Trophoblast cell (in vitro differentiated cells and primary cell): ENCODE measurements at regions not wholly inside any gene's neighbourhood (a gene's known extent, or its start where the extent isn't known, plus 50 kb on each side); places are given as distances from the start of the nearest gene placed in this dataset.

Experiments
- DNase-seq, 2 donors: peaks; one replicate each; pipeline ENCODE4 v3.0.0-alpha.2; 2016
- H2AFZ ChIP-seq: 2 replicates; pipeline ENCODE4 v1.6.1; 2013; ENCODE audit warnings: low read length, moderate library complexity, mild to moderate bottlenecking; ENCODE audit not compliant: insufficient read depth, poor library complexity
- H2AK5ac ChIP-seq: 2 replicates; pipeline ENCODE4 v1.6.1; 2013; ENCODE audit warnings: mild to moderate bottlenecking, low read length
- H2BK120ac ChIP-seq: 2 replicates; pipeline ENCODE4 v1.6.1; 2013; ENCODE audit warnings: low read length, mild to moderate bottlenecking, moderate library complexity; ENCODE audit not compliant: insufficient read depth, poor library complexity
- H2BK12ac ChIP-seq: 2 replicates; pipeline ENCODE4 v1.6.1; 2013; ENCODE audit warnings: mild to moderate bottlenecking, low read length, moderate library complexity
- H2BK5ac ChIP-seq: 2 replicates; pipeline ENCODE4 v1.6.1; 2013; ENCODE audit warnings: low read length, low read depth, moderate library complexity, mild to moderate bottlenecking; ENCODE audit not compliant: poor library complexity
- H3K14ac ChIP-seq: 2 replicates; pipeline ENCODE4 v1.6.1; 2013; ENCODE audit warnings: mild to moderate bottlenecking, low read length
- H3K18ac ChIP-seq: 2 replicates; pipeline ENCODE4 v1.6.1; 2013; ENCODE audit warnings: mild to moderate bottlenecking, low read length
- H3K23ac ChIP-seq: 2 replicates; pipeline ENCODE4 v1.6.1; 2013; ENCODE audit warnings: low read length
- H3K27ac ChIP-seq: 2 replicates; pipeline ENCODE4 v1.5.1; 2013; ENCODE audit warnings: low read depth, mild to moderate bottlenecking, inconsistent platforms, low read length, moderate library complexity
- H3K27me3 ChIP-seq: 2 replicates; pipeline ENCODE4 v1.6.1; 2013; ENCODE audit warnings: inconsistent platforms, mild to moderate bottlenecking, low read length, moderate library complexity; ENCODE audit not compliant: insufficient read depth
- H3K36me3 ChIP-seq, 2 experiments: 1 replicate in 1 of 2; 2 replicates in 1 of 2; pipeline ENCODE4 v1.6.1; 2013; ENCODE audit warnings: low read length in 2 of 2, mild to moderate bottlenecking in 2 of 2, moderate library complexity in 1 of 2; ENCODE audit not compliant: insufficient read depth in 2 of 2, control insufficient read depth in 1 of 2
- H3K4ac ChIP-seq: 2 replicates; pipeline ENCODE4 v1.6.1; 2013; ENCODE audit warnings: low read depth, mild to moderate bottlenecking, low read length, moderate library complexity
- H3K4me1 ChIP-seq, 2 experiments: 1 replicate in 1 of 2; 2 replicates in 1 of 2; pipeline ENCODE4 v1.6.1; 2013; ENCODE audit warnings: low read length in 2 of 2, mild to moderate bottlenecking in 2 of 2, moderate library complexity in 1 of 2; ENCODE audit not compliant: insufficient read depth in 2 of 2, control insufficient read depth in 1 of 2
- H3K4me2 ChIP-seq: 2 replicates; pipeline ENCODE4 v1.6.1; 2013; ENCODE audit warnings: inconsistent platforms, mild to moderate bottlenecking, low read length, moderate library complexity
- H3K4me3 ChIP-seq: 2 replicates; pipeline ENCODE4 v1.5.1; 2013; ENCODE audit warnings: mild to moderate bottlenecking, low read depth, low read length, inconsistent platforms
- H3K79me1 ChIP-seq: one replicate; pipeline ENCODE4 v1.6.1; 2013; ENCODE audit warnings: low read length
- H3K79me2 ChIP-seq: 2 replicates; pipeline ENCODE4 v1.6.1; 2013; ENCODE audit warnings: low read length, mild to moderate bottlenecking; ENCODE audit not compliant: control insufficient read depth, insufficient read depth, poor library complexity
- H3K9ac ChIP-seq: 2 replicates; pipeline ENCODE4 v1.6.1; 2013; ENCODE audit warnings: mild to moderate bottlenecking, low read length
- H3K9me3 ChIP-seq: 2 replicates; pipeline ENCODE4 v1.6.1; 2013; ENCODE audit warnings: low read depth, mild to moderate bottlenecking, control low read depth, inconsistent platforms, low read length; ENCODE audit not compliant: insufficient read depth
- H4K12ac ChIP-seq: 2 replicates; pipeline ENCODE4 v1.6.1; 2013; ENCODE audit warnings: low read depth, mild to moderate bottlenecking, low read length, moderate library complexity
- H4K8ac ChIP-seq: 2 replicates; pipeline ENCODE4 v1.6.1; 2013; ENCODE audit warnings: low read depth, mild to moderate bottlenecking, low read length, moderate library complexity
- H4K91ac ChIP-seq: one replicate; pipeline ENCODE4 v1.6.1; 2013; ENCODE audit warnings: low read depth, mild to moderate bottlenecking, low read length, moderate library complexity
- WGBS: extraction: QIAGEN DNeasy Blood & Tissue Kit; methylation state at CpG from one replicate; pipeline ENCODE4 v1.1.7; 2013; ENCODE audit warnings: missing lambda C conversion rate; ENCODE audit not compliant: insufficient read length, insufficient coverage; ENCODE audit errors: extremely low coverage; 5-methylcytosine and 5-hydroxymethylcytosine counted together

DNA sequence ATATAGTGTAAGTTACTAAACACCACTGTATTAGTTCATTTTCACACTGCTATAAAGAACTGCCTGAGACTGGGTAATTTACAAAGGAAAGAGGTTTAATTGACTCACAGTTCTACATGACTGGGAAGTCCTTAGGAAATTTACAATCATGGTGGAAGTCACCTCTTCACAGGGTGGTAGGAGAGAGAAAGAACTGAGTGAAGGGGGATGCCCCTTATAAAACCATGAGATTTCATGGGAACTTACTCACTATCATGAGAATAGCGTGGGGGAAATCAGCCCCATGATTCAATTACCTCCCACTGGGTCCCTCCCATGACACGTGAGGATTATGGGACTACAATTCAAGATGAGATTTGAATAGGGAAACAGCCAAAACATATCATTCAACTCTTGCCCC is 618.0 kb downstream of the NYAP2 start:
- no peak overlapping the region for H2AFZ ChIP-seq
- H2BK120ac ChIP-seq: no peak overlapping the region
- no peak overlapping the region for H4K12ac ChIP-seq
- no peak overlapping the region for H3K14ac ChIP-seq
- no peaks in the 10 kb centered on the region for H3K79me1 ChIP-seq
- H3K18ac ChIP-seq: no peak overlapping the region
- H3K27ac ChIP-seq: no peak overlapping the region
- H2BK12ac ChIP-seq: no peak overlapping the region
- no peak overlapping the region for H3K4ac ChIP-seq
- H3K27me3 ChIP-seq: no peaks in the 10 kb centered on the region
- no peak overlapping the region for H3K23ac ChIP-seq
- no peaks in the 10 kb centered on the region for H3K4me1 ChIP-seq
- no peaks in the 10 kb centered on the region for H3K79me2 ChIP-seq
- no CpG with 5 or more reads among the region's 2 CpGs for WGBS
- no peaks in the 10 kb centered on the region for H3K36me3 ChIP-seq
- no peak overlapping the region for H2BK5ac ChIP-seq
- H3K4me2 ChIP-seq: no peak overlapping the region
- H3K9me3 ChIP-seq: peaks cover 2% of the 10 kb centered on the region
- no peak overlapping the region for H3K4me3 ChIP-seq
- no peak for DNase-seq
- H4K91ac ChIP-seq: no peak overlapping the region
- no peak overlapping the region for H3K9ac ChIP-seq
- no peak overlapping the region for H4K8ac ChIP-seq
- no peak overlapping the region for H2AK5ac ChIP-seq

DNA sequence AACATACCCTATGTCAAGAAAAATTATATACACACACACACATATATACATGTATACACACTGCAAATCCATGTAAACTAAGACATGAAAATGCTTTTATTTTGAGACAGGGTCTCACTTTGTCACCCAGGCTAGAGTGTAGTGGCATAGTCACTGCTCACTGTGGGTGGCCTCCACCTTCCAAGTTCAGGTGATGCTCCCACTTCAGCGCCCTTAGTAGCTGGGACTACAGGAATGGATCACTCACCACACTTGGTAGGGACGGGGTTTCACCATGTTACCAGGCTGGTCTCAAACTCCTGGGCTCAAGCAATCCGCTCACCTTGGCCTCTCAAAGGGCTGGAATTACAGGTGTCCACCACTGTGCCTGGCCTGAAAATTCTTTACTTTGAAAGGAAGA is 617.6 kb downstream of the NYAP2 start:
- no peak overlapping the region for H3K4ac ChIP-seq
- peaks cover 2% of the 10 kb centered on the region for H3K9me3 ChIP-seq
- no peak overlapping the region for H4K91ac ChIP-seq
- H3K79me2 ChIP-seq: no peaks in the 10 kb centered on the region
- no peak overlapping the region for H4K8ac ChIP-seq
- no peak overlapping the region for H3K4me3 ChIP-seq
- H3K36me3 ChIP-seq: no peaks in the 10 kb centered on the region
- H3K4me2 ChIP-seq: no peak overlapping the region
- H3K79me1 ChIP-seq: no peaks in the 10 kb centered on the region
- no peak overlapping the region for H3K23ac ChIP-seq
- no CpG with 5 or more reads among the region's 3 CpGs for WGBS
- no peak overlapping the region for H3K14ac ChIP-seq
- no peak overlapping the region for H2BK5ac ChIP-seq
- no peak for DNase-seq
- no peaks in the 10 kb centered on the region for H3K27me3 ChIP-seq
- no peak overlapping the region for H2BK120ac ChIP-seq
- H3K9ac ChIP-seq: no peak overlapping the region
- no peak overlapping the region for H2AK5ac ChIP-seq
- no peak overlapping the region for H3K27ac ChIP-seq
- no peaks in the 10 kb centered on the region for H3K4me1 ChIP-seq
- H2BK12ac ChIP-seq: no peak overlapping the region
- H3K18ac ChIP-seq: no peak overlapping the region
- H2AFZ ChIP-seq: no peak overlapping the region
- H4K12ac ChIP-seq: no peak overlapping the region

DNA sequence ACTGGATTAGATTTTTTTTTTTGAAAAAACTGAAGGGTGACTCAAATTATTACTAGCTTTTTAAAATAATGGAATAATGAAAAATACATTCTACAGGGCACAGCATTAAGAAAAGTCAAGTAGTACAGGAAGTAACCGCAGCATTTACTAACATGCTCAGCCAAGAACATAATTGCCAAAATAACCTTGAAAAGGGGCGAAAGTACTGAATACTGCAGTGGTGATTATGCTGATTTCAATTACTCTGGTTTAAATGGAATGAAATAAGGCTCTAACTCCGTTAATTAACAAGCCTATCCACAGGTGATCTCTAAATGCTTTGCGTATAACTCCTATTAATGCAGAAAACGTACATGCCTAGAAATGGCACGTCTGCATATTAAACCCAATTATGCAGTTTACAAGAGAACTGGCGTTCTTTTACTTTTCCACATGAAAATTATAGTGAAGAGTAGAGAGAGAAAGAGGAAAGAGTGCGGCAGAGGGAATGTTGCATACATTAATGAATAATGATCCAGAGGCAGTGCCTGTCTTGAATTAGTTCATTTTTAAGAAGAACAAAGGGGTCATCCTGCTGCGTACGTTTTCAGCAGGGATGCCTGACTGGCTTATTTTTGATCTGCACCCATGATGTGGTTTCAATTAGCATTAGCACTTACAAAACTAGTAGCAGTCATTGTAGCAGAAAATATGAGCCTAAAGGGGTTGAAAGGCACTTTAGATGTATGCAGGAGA is 612.4 kb downstream of the NYAP2 start:
- no peak overlapping the region for H2BK12ac ChIP-seq
- H3K9ac ChIP-seq: no peak overlapping the region
- no peak overlapping the region for H3K18ac ChIP-seq
- H3K4me2 ChIP-seq: no peak overlapping the region
- no peak for DNase-seq
- H2AFZ ChIP-seq: no peak overlapping the region
- H3K27me3 ChIP-seq: no peaks in the 10 kb centered on the region
- H4K91ac ChIP-seq: no peak overlapping the region
- H2BK5ac ChIP-seq: no peak overlapping the region
- H3K79me2 ChIP-seq: no peaks in the 10 kb centered on the region
- no peaks in the 10 kb centered on the region for H3K36me3 ChIP-seq
- WGBS: no CpG with 5 or more reads among the region's 10 CpGs
- H3K23ac ChIP-seq: no peak overlapping the region
- no peaks in the 10 kb centered on the region for H3K79me1 ChIP-seq
- H3K9me3 ChIP-seq: no peaks in the 10 kb centered on the region
- H3K4me3 ChIP-seq: no peak overlapping the region
- no peaks in the 10 kb centered on the region for H3K4me1 ChIP-seq
- no peak overlapping the region for H3K27ac ChIP-seq
- no peak overlapping the region for H2AK5ac ChIP-seq
- no peak overlapping the region for H3K14ac ChIP-seq
- no peak overlapping the region for H4K8ac ChIP-seq
- no peak overlapping the region for H3K4ac ChIP-seq
- H2BK120ac ChIP-seq: no peak overlapping the region
- no peak overlapping the region for H4K12ac ChIP-seq

DNA sequence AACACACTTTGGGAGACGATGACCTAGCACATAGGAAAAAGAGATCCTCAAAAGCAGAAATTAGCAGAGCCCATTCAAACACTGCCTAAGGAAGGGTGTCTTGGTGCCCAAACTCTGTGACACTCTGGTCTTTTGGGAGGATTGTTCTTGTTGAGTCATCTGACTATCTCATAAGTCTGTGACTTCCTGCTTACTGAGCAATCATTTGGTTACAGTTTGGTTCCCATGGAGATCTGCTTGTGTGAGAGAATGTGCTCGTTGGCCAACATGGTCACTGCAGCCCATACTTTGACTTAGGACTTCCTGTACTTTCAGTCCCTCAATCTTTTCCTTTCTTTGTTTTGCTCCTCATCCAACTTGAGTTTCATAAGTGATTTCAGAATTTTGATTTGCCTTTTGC is 602.9 kb downstream of the NYAP2 start:
- no peak overlapping the region for H3K4me2 ChIP-seq
- H3K23ac ChIP-seq: no peak overlapping the region
- no peaks in the 10 kb centered on the region for H3K36me3 ChIP-seq
- no peak overlapping the region for H2AK5ac ChIP-seq
- H3K4me1 ChIP-seq: peaks cover 0 to 2% of the 10 kb centered on the region in 2 experiments
- no peaks in the 10 kb centered on the region for H3K79me2 ChIP-seq
- no peaks in the 10 kb centered on the region for H3K27me3 ChIP-seq
- no peak overlapping the region for H4K8ac ChIP-seq
- no peaks in the 10 kb centered on the region for H3K9me3 ChIP-seq
- H3K4me3 ChIP-seq: no peak overlapping the region
- H2AFZ ChIP-seq: no peak overlapping the region
- no peak overlapping the region for H2BK12ac ChIP-seq
- H2BK5ac ChIP-seq: no peak overlapping the region
- no peak overlapping the region for H3K27ac ChIP-seq
- H4K12ac ChIP-seq: no peak overlapping the region
- H2BK120ac ChIP-seq: no peak overlapping the region
- H3K4ac ChIP-seq: no peak overlapping the region
- H4K91ac ChIP-seq: no peak overlapping the region
- H3K14ac ChIP-seq: no peak overlapping the region
- H3K79me1 ChIP-seq: no peaks in the 10 kb centered on the region
- WGBS: no CpG with 5 or more reads among the region's 2 CpGs
- no peak overlapping the region for H3K18ac ChIP-seq
- peak; percentile 68 to 88 for DNase-seq
- no peak overlapping the region for H3K9ac ChIP-seq
